ENCODE measurements at regions not wholly inside any gene's neighbourhood (a gene's known extent, or its start where the extent isn't known, plus 50 kb on each side); places are given as distances from the start of the nearest gene placed in this dataset.
"Not testable (repeated sequence)": the region's sequence is repeated elsewhere in the genome, so short reads cannot be mapped to it uniquely, and the experiment has no call there.

DNA sequence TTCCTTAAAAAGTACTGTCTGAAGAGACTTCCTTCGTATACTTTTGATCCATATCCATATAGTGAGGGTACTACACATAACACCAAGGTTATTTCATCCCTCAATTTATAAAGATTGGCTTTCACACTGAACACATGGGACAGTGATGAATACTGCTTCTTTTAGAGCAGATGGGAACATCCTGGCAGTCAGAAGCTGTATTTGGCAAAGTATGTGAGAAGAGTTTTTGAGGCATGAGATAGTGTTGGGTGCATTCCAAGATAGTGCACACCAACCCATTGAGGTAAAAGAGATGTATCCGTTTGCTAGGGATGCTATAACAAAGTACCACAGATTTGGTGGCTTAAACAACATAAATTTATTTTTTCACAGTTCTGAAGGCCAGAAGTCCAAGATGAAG is 141.1 kb downstream of the MOSPD2 start:
- no peak for DNase-seq (ENCODE audit: low spot score)
- in situ Hi-C loops (cut with MboI; ENCODE audit: low sequenced_read_pairs, unreplicated experiment) = no loop called here
- TF ChIP-seq, protein P1, sequence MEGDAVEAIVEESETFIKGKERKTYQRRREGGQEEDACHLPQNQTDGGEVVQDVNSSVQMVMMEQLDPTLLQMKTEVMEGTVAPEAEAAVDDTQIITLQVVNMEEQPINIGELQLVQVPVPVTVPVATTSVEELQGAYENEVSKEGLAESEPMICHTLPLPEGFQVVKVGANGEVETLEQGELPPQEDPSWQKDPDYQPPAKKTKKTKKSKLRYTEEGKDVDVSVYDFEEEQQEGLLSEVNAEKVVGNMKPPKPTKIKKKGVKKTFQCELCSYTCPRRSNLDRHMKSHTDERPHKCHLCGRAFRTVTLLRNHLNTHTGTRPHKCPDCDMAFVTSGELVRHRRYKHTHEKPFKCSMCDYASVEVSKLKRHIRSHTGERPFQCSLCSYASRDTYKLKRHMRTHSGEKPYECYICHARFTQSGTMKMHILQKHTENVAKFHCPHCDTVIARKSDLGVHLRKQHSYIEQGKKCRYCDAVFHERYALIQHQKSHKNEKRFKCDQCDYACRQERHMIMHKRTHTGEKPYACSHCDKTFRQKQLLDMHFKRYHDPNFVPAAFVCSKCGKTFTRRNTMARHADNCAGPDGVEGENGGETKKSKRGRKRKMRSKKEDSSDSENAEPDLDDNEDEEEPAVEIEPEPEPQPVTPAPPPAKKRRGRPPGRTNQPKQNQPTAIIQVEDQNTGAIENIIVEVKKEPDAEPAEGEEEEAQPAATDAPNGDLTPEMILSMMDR (IDR thresholded peaks at IDR 0.05; ENCODE audit: borderline replicate concordance, control extremely low read depth, extremely low read depth, insufficient read depth, missing control alignments) = no peak

DNA sequence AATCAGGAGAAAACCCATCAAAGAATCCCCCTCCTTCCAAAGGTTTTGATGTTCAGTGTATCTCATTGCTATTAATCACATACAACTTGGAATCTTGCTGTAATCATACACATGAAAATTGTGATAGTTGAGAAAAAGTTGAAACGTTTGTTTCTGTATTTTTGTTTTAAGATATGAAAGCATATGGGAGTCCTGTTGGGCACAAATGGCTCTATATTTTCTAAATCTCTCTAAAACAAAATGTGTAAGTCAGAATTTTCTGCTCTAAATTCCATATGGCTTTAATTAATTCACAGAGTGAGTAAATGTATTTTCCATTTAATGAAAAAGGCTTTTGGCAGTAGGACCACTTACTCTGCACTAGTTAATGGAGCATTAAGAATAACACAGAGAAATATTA is 140.2 kb downstream of the MOSPD2 start:
- no peak for DNase-seq (ENCODE audit: low spot score)
- in situ Hi-C loops (cut with MboI; ENCODE audit: low sequenced_read_pairs, unreplicated experiment) = no loop called here
- TF ChIP-seq, protein P1 (IDR thresholded peaks at IDR 0.05; ENCODE audit: borderline replicate concordance, control extremely low read depth, extremely low read depth, insufficient read depth, missing control alignments) = no peak

DNA sequence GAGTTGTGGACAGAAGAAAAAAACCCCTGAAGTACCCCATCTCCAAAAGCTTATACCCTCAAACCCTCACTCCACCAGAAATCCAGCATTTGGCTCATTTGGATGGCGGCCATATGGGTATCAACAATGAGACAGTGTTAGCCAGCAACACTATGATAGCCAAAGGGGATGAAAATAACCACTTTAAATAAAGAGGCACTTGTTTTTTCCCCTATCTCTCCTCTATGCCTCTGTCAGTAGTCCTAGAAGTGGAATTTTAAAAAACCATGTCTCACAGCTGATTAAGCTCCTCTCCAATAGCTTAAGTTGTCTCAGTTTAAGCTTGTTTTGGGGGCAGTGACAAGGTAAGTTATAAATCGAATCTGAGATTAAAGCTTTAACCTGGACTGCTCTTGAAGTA is 124.0 kb downstream of the MOSPD2 start:
- in situ Hi-C loops (cut with MboI; ENCODE audit: low sequenced_read_pairs, unreplicated experiment) = no loop called here
- TF ChIP-seq, protein P1 (IDR thresholded peaks at IDR 0.05; ENCODE audit: borderline replicate concordance, control extremely low read depth, extremely low read depth, insufficient read depth, missing control alignments) = no peak
- DNase-seq (ENCODE audit: low spot score) = no peak

DNA sequence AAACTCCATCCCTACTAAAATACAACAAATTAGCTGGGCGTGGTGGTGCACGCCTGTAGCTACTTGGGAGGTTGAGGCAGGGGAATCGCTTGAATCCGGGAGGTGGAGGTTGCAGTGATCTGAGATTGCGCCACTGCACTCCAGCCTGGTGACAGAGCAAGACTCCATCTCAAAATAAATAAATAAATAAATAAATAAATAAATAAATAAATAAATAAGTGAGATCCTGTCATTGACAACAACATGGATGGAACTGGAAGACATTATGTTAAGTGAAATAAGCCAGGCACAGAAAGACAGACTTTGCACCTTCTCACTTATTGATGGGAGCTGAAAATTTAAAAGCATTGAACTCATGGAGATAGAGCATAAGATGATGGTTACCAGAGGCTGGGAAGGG is 111.2 kb downstream of the MOSPD2 start:
- in situ Hi-C loops (cut with MboI; ENCODE audit: low sequenced_read_pairs, unreplicated experiment); DNase-seq (ENCODE audit: low spot score): not testable (repeated sequence)

All from GM13976 (cell line).